ENCODE measurements at regions not wholly inside any gene's neighbourhood (a gene's known extent, or its start where the extent isn't known, plus 50 kb on each side); places are given as distances from the start of the nearest gene placed in this dataset.

DNA sequence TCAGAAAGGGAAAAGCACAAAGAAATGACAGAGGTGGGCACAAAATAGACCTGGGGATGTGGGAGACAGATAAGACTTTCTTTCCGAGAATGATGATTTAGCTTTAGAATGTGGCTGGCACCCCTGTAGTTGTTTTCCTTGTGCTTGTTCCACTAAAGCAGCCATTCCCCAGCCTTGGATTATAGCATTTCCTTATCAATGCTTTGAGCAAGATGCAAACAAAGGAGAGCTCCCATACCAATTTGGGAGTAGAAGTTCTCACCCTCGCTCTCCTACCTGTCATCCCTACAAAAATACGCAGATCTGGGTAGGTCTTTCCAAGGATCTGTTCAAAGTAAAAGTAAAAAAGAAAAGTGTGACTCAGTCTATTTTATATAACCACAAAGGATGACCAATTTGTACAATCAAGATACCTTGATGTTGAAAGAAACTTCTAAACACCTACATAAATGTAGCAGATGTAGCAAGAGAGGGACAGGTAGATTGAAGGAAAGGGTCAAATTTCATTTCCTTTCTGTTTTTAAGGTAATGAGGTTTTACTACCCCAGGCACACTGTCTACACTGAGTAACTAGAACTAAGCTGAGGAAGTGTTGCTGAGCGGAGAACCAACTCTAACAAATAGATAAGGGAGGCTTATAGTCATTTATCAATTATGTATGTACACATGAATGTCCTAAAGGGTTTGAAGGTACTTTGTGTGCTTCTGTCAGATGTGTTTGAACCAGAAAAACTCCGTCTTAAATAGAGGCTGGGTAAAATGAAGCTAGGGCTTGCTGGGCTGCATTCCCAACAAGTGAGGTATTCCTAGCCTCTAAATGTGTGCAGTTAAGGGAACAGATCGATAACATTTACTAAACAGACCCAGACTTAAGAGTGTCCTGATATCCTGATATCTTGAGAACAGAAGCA is 91.1 kb upstream of the LRRN1 start:
- no peak overlapping the region for H3K4me3 ChIP-seq (ENCODE audit: control insufficient read depth, low read depth, low read length)
- TF ChIP-seq, protein P1, sequence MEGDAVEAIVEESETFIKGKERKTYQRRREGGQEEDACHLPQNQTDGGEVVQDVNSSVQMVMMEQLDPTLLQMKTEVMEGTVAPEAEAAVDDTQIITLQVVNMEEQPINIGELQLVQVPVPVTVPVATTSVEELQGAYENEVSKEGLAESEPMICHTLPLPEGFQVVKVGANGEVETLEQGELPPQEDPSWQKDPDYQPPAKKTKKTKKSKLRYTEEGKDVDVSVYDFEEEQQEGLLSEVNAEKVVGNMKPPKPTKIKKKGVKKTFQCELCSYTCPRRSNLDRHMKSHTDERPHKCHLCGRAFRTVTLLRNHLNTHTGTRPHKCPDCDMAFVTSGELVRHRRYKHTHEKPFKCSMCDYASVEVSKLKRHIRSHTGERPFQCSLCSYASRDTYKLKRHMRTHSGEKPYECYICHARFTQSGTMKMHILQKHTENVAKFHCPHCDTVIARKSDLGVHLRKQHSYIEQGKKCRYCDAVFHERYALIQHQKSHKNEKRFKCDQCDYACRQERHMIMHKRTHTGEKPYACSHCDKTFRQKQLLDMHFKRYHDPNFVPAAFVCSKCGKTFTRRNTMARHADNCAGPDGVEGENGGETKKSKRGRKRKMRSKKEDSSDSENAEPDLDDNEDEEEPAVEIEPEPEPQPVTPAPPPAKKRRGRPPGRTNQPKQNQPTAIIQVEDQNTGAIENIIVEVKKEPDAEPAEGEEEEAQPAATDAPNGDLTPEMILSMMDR (IDR thresholded peaks at IDR 0.05; ENCODE audit: control insufficient read depth, insufficient read depth, low read depth, low read length, missing control alignments), result no peak
- no peak for DNase-seq (ENCODE audit: low read depth)

GRCh38 chr3:3705090-3705775 is 94.0 kb upstream of the LRRN1 start:
- no peak overlapping the region for H3K4me3 ChIP-seq (ENCODE audit: control insufficient read depth, low read depth, low read length)
- no peak for DNase-seq (ENCODE audit: low read depth)
- TF ChIP-seq, protein P1 (IDR thresholded peaks at IDR 0.05; ENCODE audit: control insufficient read depth, insufficient read depth, low read depth, low read length, missing control alignments), result no peak

DNA sequence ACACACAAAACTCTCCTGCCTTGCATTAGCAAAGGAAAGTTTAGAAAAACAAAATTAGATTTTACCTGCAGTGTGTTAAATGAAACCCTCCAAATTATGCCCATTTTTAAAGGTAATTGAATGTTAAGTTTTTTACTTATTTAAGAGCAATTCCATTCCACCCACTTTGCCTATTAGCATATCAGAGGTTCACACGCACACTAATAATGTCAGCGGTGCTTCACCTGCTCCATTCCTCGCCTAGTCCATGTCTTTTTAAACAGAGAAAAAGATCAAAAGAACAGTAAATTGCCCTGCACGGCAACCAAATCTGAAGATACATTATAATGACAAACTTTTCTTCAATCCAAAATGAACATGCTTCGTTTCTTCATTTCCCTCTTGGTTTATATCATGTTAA is 97.3 kb upstream of the LRRN1 start:
- DNase-seq (ENCODE audit: low read depth), result no peak
- TF ChIP-seq, protein P1 (IDR thresholded peaks at IDR 0.05; ENCODE audit: control insufficient read depth, insufficient read depth, low read depth, low read length, missing control alignments), result no peak
- H3K4me3 ChIP-seq (ENCODE audit: control insufficient read depth, low read depth, low read length), result no peak overlapping the region

GRCh38 chr3:3699816-3700633 is 99.2 kb upstream of the LRRN1 start:
- DNase-seq (ENCODE audit: low read depth), result no peak
- H3K4me3 ChIP-seq (ENCODE audit: control insufficient read depth, low read depth, low read length), result no peak overlapping the region

DNA sequence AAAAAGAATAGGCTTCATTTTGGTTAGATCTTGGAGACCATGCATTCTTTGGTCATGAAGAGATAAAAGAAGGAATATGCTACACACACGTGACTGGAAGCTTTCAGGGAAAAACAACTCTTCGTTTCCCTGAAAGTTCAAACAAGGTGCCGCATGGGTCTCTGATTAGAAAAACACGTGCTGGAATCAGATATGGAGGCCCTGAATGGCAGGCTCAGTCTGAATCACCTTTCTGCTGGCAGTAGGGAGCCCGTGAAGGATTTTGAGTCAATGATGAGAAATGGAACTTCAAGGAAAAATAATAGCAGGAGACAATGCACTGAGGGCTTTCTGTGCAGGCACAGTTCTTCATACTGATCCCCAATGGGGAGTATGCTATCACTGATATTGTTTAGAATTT is 99.8 kb upstream of the LRRN1 start:
- TF ChIP-seq, protein P1 (IDR thresholded peaks at IDR 0.05; ENCODE audit: control insufficient read depth, insufficient read depth, low read depth, low read length, missing control alignments), result no peak
- no peak overlapping the region for H3K4me3 ChIP-seq (ENCODE audit: control insufficient read depth, low read depth, low read length)
- DNase-seq (ENCODE audit: low read depth), result no peak

More at GRCh38 chr3:3699816-3700633, 99.2 kb upstream of the LRRN1 start:
- TF ChIP-seq, protein P1 (IDR thresholded peaks at IDR 0.05; ENCODE audit: control insufficient read depth, insufficient read depth, low read depth, low read length, missing control alignments), result no peak

GRCh38 chr3:3696345-3696744 is 102.9 kb upstream of the LRRN1 start:
- H3K4me3 ChIP-seq (ENCODE audit: control insufficient read depth, low read depth, low read length), result no peak overlapping the region
- no peak for DNase-seq (ENCODE audit: low read depth)
- TF ChIP-seq, protein P1 (IDR thresholded peaks at IDR 0.05; ENCODE audit: control insufficient read depth, insufficient read depth, low read depth, low read length, missing control alignments), result no peak
